Kidney epithelial cell (primary cell): ENCODE measurements at regions not wholly inside any gene's neighbourhood (a gene's known extent, or its start where the extent isn't known, plus 50 kb on each side); places are given as distances from the start of the nearest gene placed in this dataset.

Experiments used
- DNase-seq: peaks from one replicate; pipeline ENCODE4 v3.0.0-alpha.2; 2010; ENCODE audit warnings: low read depth
- H3K27me3 ChIP-seq: 2 replicates; pipeline ENCODE4 v1.6.0; 2011; ENCODE audit warnings: low read length; ENCODE audit not compliant: control insufficient read depth, insufficient read depth
- H3K36me3 ChIP-seq: 2 replicates; pipeline ENCODE4 v1.5.1; 2011; ENCODE audit warnings: low read length; ENCODE audit not compliant: control insufficient read depth, insufficient read depth
- H3K4me3 ChIP-seq: 2 replicates; pipeline ENCODE4 v1.5.1; 2011; ENCODE audit warnings: low read depth, mild to moderate bottlenecking, control low read depth, low read length
- TF ChIP-seq, protein P1 (sequence below): IDR thresholded peaks from 2 replicates; pipeline ENCODE4 v1.5.1; 2011; ENCODE audit warnings: mild to moderate bottlenecking, moderate library complexity, low read length, control low read depth, inconsistent platforms; ENCODE audit not compliant: insufficient read depth, poor library complexity, severe bottlenecking

DNA sequence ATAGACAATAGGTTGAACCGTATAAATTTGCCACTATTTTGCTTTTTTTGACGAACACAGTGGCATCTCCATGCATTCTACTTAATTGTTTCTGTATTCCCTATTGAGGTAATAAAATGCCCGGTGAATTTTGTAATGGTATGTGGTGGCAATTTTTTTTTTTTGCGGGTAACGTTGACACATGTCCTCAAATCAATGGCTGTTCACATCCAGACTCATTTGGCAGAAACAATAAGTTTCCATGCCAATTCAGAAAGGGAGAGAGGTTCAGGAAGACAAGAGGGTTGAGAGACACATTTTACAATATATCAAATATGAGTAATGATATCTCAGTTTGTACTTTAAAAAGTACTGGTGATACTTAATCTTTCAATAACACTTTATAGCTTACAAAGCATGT, 463.9 kb downstream of the WDR72 start:
- H3K36me3 ChIP-seq = no peaks in the 10 kb centered on the region
- no peaks in the 10 kb centered on the region for H3K27me3 ChIP-seq
- no peak for DNase-seq
- no peak overlapping the region for H3K4me3 ChIP-seq
- TF ChIP-seq, protein P1, sequence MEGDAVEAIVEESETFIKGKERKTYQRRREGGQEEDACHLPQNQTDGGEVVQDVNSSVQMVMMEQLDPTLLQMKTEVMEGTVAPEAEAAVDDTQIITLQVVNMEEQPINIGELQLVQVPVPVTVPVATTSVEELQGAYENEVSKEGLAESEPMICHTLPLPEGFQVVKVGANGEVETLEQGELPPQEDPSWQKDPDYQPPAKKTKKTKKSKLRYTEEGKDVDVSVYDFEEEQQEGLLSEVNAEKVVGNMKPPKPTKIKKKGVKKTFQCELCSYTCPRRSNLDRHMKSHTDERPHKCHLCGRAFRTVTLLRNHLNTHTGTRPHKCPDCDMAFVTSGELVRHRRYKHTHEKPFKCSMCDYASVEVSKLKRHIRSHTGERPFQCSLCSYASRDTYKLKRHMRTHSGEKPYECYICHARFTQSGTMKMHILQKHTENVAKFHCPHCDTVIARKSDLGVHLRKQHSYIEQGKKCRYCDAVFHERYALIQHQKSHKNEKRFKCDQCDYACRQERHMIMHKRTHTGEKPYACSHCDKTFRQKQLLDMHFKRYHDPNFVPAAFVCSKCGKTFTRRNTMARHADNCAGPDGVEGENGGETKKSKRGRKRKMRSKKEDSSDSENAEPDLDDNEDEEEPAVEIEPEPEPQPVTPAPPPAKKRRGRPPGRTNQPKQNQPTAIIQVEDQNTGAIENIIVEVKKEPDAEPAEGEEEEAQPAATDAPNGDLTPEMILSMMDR = no peak

DNA sequence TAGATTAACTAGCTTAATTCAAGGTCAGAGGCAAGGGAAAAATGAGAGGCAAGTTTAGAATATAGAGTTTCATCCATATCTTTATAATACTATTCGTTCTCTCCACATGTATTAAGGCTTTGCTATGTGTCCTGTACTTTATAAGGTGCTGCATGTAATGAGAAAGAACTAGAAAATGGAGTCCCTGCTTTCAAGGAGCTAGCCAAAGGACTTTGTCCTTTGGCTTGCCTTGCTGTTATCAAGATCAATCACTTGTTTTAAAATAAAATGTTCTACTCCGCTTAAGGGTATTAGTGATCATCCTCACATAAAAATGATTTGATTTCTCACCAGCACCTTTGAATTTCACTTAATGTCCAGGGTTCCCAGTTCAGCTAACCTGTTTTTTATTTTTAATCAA, 470.9 kb downstream of the WDR72 start:
- TF ChIP-seq, protein P1 = no peak
- Histone ChIP-seq H3K27me3 (no peaks in the 10 kb centered on the region), H3K4me3 (no peak overlapping the region), H3K36me3 (no peaks in the 10 kb centered on the region)
- no peak for DNase-seq

DNA sequence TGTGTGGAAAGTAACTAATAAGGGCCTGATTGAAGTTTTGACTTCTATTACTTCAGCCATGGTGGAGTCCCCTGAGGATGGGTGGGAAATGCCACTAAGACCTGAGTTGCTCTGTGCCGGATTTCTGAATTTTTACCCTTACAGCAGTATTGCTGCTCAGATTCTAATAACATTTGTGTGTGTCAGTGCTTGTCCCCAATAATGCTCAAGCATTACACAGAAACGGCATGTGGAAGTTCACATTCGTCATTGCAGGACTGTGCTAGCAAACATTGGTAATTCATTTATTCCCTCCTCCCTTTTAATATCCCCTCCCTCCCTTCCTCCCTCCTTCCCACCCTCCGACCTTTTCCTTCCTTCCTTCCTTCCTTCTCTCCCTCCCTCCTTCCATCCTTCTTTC, 484.5 kb upstream of the ONECUT1 start:
- no peak overlapping the region for H3K4me3 ChIP-seq
- no peaks in the 10 kb centered on the region for H3K27me3 ChIP-seq
- DNase-seq = no peak
- no peaks in the 10 kb centered on the region for H3K36me3 ChIP-seq
- TF ChIP-seq, protein P1 = no peak

DNA sequence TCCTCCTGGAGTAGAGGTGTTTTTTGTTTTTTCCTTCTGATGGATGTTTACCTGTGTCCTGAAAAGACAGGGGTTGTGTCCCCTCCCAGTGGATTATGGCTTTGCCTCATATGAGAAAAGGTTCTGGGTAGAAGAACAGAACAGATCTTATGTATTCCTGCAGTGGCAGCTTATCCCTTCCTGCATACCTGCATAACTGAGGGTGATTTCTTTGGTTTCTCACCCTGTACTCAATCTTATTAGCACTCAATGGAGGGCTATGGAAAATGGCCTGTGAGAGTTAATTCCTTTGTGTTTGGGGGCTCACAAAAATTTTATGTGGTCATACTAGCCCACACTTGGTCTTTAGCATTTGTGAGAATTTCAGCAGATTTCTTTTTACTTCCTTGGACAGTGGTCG, 482.0 kb upstream of the ONECUT1 start:
- TF ChIP-seq, protein P1 = no peak
- Histone ChIP-seq H3K36me3 (no peaks in the 10 kb centered on the region), H3K27me3 (no peaks in the 10 kb centered on the region), H3K4me3 (no peak overlapping the region)
- no peak for DNase-seq

DNA sequence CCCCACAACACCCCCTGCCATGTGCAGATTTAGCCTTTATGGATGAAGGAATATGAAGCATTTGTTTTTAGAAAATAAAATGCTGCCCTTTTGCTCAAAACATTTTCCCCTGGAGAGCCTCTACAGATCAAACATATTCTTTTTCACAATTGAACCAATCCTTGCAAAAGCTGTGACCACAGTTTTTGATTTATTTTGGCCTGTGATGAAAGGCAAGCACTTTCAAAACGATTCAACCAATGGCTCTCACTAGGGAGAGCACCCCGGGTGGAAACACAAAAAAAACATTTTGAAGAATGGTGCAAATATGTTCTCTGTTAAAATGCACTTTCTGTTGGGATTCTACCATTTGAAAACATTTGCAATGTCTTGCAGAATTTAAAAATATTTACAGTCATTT, 476.0 kb upstream of the ONECUT1 start:
- DNase-seq = no peak
- H3K27me3 ChIP-seq = no peaks in the 10 kb centered on the region
- TF ChIP-seq, protein P1 = no peak
- H3K4me3 ChIP-seq = no peak overlapping the region
- no peaks in the 10 kb centered on the region for H3K36me3 ChIP-seq

GRCh38 chr15:53260647-53261046, 470.5 kb upstream of the ONECUT1 start:
- Histone ChIP-seq H3K4me3 (no peak overlapping the region), H3K36me3 (no peaks in the 10 kb centered on the region), H3K27me3 (no peaks in the 10 kb centered on the region)
- TF ChIP-seq, protein P1 = no peak
- no peak for DNase-seq
